Stimulated activated CD4-positive, alpha-beta T cell treated with anti-CD3 and anti-CD28 coated beads, Interleukin-1b, Interleukin-23, amount 100 ng/mL, for 24 hours (primary cell): ENCODE measurements at regions not wholly inside any gene's neighbourhood (a gene's known extent, or its start where the extent isn't known, plus 50 kb on each side); places are given as distances from the start of the nearest gene placed in this dataset.
A peak's percentile ranks its signal among the peaks of the same experiment; 100 is the strongest.

Source experiments
- DNase-seq, 4 experiments: peaks; one replicate each; pipeline ENCODE4 v3.0.0-alpha.2; 2020; ENCODE audit warnings: low read depth in 4 of 4, low spot score in 1 of 4

GRCh38 chr10:128221117-128221516, 94.9 kb upstream of the MKI67 start:
- DNase-seq = no peak

- DNase-seq = no peak
Observed at GRCh38 chr10:128221807-128222206, 95.6 kb upstream of the MKI67 start.

GRCh38 chr10:128222332-128222849, 96.2 kb upstream of the MKI67 start:
- no peak for DNase-seq

GRCh38 chr10:128230401-128230800, 104.2 kb upstream of the MKI67 start:
- no peak for DNase-seq

- DNase-seq = no peak
Observed at GRCh38 chr10:128233422-128233821, 107.2 kb upstream of the MKI67 start.

GRCh38 chr10:128237710-128238109, 111.5 kb upstream of the MKI67 start:
- no peak for DNase-seq

- DNase-seq = no peak
Observed at GRCh38 chr10:128241023-128241422, 114.8 kb upstream of the MKI67 start.

GRCh38 chr10:128242641-128243040, 116.4 kb upstream of the MKI67 start:
- no peak for DNase-seq

GRCh38 chr10:128245026-128245425, 118.8 kb upstream of the MKI67 start:
- no peak for DNase-seq

- DNase-seq = no peak
Observed at GRCh38 chr10:128247576-128247975, 121.4 kb upstream of the MKI67 start.

- DNase-seq = no peak
Observed at GRCh38 chr10:128254476-128254875, 128.3 kb upstream of the MKI67 start.

- DNase-seq = no peak
Observed at GRCh38 chr10:128257428-128257827, 131.2 kb upstream of the MKI67 start.

- DNase-seq = no peak
Observed at GRCh38 chr10:128258421-128258976, 132.3 kb upstream of the MKI67 start.

- peak in 3 of 4 experiments; percentile 2 to 19 (median 11) for DNase-seq
Observed at GRCh38 chr10:128263891-128264688, 137.9 kb upstream of the MKI67 start.

- DNase-seq = no peak
Observed at GRCh38 chr10:128265596-128265995, 139.4 kb upstream of the MKI67 start.

GRCh38 chr10:128267581-128267980, 141.4 kb upstream of the MKI67 start:
- no peak for DNase-seq

GRCh38 chr10:128268015-128268722, 141.9 kb upstream of the MKI67 start:
- DNase-seq = no peak

GRCh38 chr10:128274938-128275337, 148.7 kb upstream of the MKI67 start:
- DNase-seq = no peak

- no peak for DNase-seq
Observed at GRCh38 chr10:128275388-128276177, 149.4 kb upstream of the MKI67 start.

GRCh38 chr10:128277267-128277840, 151.1 kb upstream of the MKI67 start:
- no peak for DNase-seq

- no peak for DNase-seq
Observed at GRCh38 chr10:128278362-128278761, 152.1 kb upstream of the MKI67 start.
